Mammary epithelial cell (primary cell): ENCODE measurements at regions not wholly inside any gene's neighbourhood (a gene's known extent, or its start where the extent isn't known, plus 50 kb on each side); places are given as distances from the start of the nearest gene placed in this dataset.

Source experiments
- CTCF ChIP-seq, 2 donors: IDR thresholded peaks in 1 of 2; conservative IDR thresholded peaks in 1 of 2; 2 replicates each; pipeline ENCODE4 v1.5.1; 2011 to 2012; ENCODE audit warnings: inconsistent platforms in 2 of 2, low read length in 2 of 2, mild to moderate bottlenecking in 2 of 2, control low read depth in 1 of 2, low read depth in 1 of 2; ENCODE audit not compliant: insufficient read depth in 1 of 2; ENCODE audit errors: extremely low read depth in 1 of 2
- EZH2 ChIP-seq: IDR thresholded peaks from 2 replicates; pipeline ENCODE4 v1.6.1; 2012; ENCODE audit warnings: low read length, inconsistent platforms, borderline replicate concordance

- TF ChIP-seq CTCF (conservative IDR thresholded peaks at IDR 0.05 in 1 of 2, IDR thresholded peaks at IDR 0.05 in 1 of 2; ENCODE audit: extremely low read depth in 1 of 2, insufficient read depth in 1 of 2, low read depth in 1 of 2, low read length in 2 of 2): no peak
- no peak for TF ChIP-seq EZH2
Observed at GRCh38 chr12:111255261-111255660, 113.6 kb downstream of the PHETA1 start.
